Left cardiac atrium (tissue), 4 donors: ENCODE measurements at regions not wholly inside any gene's neighbourhood (a gene's known extent, or its start where the extent isn't known, plus 50 kb on each side); places are given as distances from the start of the nearest gene placed in this dataset.

Experiments
- ATAC-seq, 2 donors: fragments of 200-7000 bp; cut with Tn5 transposase; one replicate each; pipeline ENCODE4 v1.9.1; 2020; ENCODE audit warnings: mild to moderate bottlenecking in 2 of 2, moderate library complexity in 2 of 2
- DNase-seq: peaks from one replicate; pipeline ENCODE4 v3.0.0-alpha.2; 2020
- intact Hi-C, 2 donors: fragments of 100-400 bp; cut with DNase I; formaldehyde crosslinking; loops; one replicate each; pipeline versions ENCODE4 v1.14.1 to v1.15.1; 2022 to 2023
- donor health status: DM: no; HTN: yes; CAD: no.
- donor health status: DM: no; HTN: yes; CAD: no; lungs with severe emphysema.
- donor health status: DM: yes; HTN: yes; CAD: no.
- donor health status: Dilated cardiomyopathy.

- ATAC-seq = no peak
- no peak for DNase-seq
- intact Hi-C loops = no loop called here
Measured at GRCh38 chr6:2296781-2297180, 51.4 kb upstream of the GMDS start.
